ENCODE measurements at regions not wholly inside any gene's neighbourhood (a gene's known extent, or its start where the extent isn't known, plus 50 kb on each side); places are given as distances from the start of the nearest gene placed in this dataset.

DNA sequence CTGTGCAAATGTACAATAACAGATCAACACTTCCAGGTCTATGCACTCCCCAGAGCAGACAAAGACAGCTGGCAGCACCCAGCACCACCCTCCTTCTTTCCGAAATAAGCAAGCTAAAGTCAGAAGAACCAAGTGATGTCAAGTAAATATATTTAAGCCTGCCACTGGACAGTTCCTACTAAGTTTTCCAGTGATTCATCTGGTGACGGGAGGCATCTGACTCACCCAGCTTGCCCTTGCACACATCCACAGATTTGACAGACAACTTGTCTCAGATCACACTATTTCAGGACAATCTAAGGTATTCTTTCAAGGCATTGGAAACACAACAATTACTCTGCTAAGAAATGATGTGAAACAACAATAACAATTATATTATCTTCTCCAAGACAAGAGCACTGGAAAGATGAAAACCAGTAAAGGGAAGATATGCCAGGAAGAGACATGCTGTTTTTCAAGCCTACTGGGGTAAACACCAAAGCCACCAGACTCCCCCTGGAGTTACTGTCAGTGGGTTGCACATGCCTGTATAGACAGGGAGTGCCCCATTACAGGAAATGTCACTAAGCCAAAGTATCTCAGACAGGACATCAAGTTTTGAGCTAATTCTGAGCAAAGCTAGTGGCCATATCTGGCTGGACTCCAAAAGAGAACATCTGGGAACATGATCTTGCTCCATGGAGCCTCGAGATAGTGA is 287.9 kb upstream of the KLHL29 start:
- DNase-seq (ENCODE audit: low read depth in 2 of 2, low spot score in 1 of 2): no peak

DNA sequence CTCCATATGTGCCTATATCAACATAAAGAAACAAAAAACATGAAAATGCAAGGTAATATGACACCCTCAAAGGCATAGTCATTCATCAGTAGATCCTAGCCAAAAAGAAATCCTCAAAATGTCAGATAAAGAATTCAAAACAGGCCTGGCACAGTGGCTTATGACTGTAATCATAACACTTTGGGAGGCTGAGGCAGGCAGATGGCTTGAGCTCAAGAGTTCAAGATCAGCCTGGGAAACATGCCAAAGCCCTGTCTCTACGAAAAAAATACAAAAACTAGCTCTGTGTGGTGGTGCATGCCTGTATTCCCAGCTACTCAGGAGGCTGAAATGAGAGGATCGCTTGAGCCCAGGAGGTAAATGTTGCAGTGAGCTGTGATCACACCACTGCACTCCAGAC is 284.6 kb upstream of the KLHL29 start:
- no peak for DNase-seq (ENCODE audit: low read depth in 2 of 2, low spot score in 1 of 2)

DNA sequence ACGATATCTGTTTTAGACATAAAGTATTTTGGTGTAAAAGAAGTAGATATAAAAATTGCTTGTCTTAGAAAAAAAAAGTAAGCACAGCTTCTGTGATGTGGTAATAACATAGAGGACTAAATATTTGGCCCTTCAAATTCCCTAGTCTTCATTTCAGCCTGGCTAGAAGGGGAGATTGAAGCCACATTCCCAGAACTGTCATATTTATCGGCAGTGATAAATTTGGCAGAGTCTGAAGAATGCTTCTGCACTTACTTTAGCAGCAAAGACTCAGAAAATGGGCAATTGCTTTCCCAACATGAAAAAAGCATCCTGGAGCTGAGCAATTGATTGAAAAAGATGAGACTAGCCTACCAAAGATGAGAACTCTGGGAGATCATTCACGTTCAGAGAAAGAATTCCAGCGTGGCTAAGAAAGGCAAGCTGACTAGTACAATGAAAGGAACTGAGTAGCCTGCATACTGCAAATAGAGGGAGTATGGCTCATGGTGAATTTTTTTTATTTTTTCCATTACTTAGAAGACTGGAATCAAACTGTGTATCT is 278.7 kb upstream of the KLHL29 start:
- no peak for DNase-seq (ENCODE audit: low read depth in 2 of 2, low spot score in 1 of 2)

DNA sequence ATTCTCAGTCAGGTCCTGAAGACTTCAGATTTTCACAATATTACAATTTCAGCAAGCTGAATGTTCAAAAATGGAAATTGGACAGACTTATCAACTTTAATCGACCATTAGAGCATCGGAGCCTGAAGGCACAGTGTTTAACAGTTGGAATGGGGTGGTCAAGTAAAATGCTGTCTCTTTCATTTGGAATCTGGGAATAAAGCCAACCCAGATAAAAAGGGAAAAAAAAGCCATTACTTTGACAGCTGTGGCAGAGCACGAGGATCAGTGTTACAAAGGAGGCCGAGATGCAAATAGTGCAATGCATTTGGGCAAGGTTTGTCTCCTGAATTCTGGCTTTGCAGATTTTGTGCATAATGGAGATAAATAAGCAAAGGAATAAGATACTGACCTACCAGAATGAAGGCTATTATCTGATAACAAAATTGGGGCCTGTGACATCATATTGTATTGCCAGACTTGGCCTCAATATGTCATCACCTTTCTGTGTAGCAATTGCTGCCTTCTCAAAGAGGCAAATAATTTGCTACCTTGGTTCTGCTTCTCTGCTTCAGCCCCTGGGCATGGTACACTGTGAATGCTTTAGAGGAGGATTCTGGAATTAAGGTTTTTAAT is 277.5 kb upstream of the KLHL29 start:
- DNase-seq (ENCODE audit: low read depth in 2 of 2, low spot score in 1 of 2): no peak

DNA sequence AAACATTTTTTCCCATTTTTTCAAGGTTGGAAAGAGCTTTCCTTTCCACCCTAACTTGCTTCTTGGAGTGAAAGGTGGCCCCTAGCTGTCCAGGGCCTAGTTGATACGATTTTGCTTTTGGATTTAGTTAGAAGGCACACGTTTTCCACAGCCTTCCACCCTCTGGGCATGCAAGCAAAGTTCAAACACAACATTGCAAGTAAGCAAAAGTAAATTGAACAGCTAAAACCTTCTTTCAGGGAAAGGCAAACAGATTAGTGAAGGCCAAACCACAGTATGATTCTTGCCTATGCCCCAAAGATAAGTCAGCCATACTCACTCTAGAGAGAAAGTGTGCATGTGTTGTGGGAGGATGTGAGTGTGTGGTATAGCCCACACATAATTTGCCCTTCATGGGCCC is 273.7 kb upstream of the KLHL29 start:
- no peak for DNase-seq (ENCODE audit: low read depth in 2 of 2, low spot score in 1 of 2)

DNA sequence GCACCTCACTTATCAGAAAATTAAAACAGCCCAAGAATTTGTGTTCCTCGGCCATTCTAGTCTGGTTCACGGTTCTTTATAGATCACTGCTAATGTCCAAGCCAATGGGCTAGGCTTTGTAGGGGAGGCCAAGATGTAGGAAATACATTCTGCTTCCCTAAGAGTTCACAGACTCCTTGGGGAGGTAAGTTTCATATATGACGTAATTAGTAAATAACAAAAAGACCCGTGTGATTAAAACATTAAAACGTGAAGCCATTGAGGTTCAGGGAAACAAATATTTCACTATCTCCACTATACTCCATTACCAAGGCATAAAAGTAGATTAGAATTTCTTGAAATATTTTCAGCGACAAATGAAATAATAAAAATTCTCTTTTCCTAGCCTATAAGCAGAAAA is 272.5 kb upstream of the KLHL29 start:
- no peak for DNase-seq (ENCODE audit: low read depth in 2 of 2, low spot score in 1 of 2)

DNA sequence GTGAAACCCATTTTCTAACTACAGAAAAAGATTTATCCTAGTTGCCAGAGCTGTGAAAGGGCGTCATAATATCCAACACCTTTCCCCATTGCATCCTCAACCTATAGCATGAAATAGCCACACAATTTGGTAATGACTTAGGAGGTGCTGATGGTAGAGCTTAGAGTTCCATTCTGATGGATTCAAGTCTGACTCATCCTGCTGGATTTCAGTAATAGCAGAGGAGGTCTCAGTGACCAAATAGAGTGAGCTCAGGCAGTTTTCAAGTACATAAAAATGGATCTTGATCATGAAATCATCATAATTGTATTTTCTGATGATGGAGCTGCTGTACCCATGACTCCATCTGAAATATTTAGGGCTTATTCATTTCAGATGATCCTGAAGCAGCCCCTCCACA is 270.7 kb upstream of the KLHL29 start:
- no peak for DNase-seq (ENCODE audit: low read depth in 2 of 2, low spot score in 1 of 2)

DNA sequence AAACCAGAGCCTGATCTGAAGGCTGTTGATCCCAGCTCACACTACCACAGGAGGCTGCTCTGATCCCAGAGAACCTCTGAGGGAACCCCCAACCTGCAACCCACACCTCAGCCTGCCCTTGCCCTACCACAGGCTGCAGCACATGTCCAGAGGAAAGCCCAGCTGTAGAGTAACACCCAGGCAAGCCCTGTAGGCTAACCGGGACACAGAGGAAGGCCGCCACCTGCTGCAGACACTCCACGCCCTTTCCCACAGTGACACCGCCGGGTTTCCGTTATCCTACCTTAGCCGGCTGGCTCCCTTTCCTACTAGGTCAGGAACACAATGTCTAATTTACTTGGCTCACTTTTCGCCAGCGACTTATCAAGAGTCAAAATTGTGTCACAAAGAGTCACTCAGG is 266.7 kb upstream of the KLHL29 start:
- no peak for DNase-seq (ENCODE audit: low read depth in 2 of 2, low spot score in 1 of 2)

DNA sequence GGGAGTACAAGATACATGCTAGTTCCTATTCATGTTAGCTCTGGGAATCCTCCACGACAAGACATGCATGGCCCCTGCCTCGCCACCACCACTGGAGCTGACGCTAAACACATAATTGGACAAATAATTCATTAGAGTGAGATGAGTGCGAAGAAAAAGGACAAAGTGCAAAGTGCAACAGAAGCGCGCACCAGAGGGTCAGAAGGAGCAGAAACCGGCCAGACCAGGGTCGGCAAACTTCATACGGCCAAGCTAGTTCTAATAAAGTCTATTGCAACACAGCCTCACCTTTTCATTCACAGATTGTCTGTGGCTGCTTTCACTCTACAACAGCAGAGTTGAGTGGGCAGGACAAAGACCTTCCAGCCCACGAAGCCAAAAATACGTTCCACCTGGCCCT is 266.1 kb upstream of the KLHL29 start:
- no peak for DNase-seq (ENCODE audit: low read depth in 2 of 2, low spot score in 1 of 2)

DNA sequence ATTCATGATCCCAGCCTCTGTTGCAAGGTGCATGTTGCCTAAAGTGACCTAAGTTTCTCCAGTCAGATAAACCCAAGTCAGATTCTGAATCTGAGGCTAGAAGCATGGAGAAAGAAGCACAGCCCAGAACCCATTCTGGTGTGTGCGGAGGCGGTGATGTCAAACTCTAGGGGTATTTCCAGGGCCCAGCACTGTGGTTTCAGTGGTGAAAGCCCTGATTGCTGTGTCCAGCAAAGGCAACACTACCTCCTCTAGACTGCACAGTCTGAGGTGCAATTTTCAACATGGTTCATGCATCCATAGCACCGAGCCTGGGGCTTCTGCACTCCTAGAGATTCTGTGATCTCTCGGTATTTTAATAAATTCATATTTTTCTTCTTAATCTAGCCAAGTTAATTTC is 264.8 kb upstream of the KLHL29 start:
- DNase-seq (ENCODE audit: low read depth in 2 of 2, low spot score in 1 of 2): no peak

DNA sequence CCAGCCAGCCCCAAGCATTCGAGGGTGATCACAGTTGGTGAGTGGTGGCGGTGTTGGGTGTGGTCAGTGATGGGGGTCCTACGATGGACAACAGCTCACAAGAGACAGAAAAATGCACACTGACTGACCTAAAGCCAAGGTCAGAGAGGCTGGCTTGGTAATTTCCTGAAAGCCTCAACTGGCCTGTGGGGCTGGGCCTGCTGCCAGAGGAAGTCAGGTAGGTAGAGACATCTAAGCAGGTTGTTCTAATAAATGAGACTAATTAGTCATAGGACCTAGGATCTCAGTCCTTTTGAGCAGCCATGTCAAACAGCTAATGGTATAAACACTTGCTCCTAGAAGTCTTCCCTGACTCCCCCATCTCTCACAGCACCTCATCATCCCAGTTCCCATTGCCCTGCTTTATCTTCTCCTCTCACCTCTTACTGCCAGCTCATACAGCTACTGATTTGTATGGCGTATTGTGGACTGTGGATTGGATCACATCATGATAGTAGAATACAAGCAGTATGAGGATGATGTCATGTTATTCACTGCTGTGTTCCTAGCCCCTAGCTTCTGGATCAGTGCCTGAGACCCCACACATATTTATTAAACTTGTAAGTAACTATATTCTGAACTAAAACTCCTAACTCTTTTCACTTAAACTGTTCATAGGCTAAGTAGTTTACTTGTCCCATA is 262.9 kb upstream of the KLHL29 start:
- no peak for DNase-seq (ENCODE audit: low read depth in 2 of 2, low spot score in 1 of 2)

DNA sequence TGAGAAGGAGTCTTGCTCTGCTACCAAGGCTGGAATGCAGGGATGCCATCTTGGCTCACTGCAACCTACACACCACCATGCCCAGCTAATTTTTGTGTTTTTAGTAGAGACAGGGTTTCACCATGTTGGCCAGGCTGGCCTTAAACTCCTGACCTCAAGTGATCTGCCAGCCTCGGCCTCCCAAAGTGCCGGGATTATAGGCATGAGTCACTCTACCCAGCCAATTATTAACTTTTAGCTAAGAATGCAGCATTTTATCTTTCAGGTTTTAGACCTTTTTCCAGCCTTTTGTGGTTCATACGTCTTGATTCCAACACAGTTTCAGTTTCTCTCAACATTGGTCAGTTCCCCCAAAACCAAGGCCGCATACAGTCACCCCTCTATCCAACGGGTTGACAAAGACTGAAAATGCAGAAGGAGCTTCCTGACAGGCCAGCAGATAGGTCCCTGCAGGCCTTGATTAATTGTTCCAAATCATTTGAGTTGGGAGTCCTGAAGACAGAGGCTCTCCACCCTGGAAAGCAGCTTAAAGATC is 262.2 kb upstream of the KLHL29 start:
- no peak for DNase-seq (ENCODE audit: low read depth in 2 of 2, low spot score in 1 of 2)

DNA sequence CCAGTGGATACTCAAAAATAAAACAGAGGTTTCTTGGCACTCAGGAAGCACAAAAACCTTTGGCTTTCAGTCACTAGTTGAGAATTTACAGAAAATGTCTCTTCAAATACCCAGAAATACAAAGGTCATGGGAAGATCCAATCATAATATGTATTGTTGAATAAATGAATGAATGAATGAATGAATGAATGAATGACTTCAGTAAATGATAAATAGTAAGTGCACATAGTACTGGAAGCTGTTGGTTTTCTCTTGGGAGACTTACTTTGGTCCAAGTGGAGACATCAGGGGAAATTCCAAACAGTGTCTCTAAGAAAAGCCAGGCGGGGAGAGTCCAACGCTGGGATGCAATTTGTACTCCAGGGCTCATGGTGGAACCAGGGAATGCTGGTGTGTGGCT is 261.3 kb upstream of the KLHL29 start:
- no peak for DNase-seq (ENCODE audit: low read depth in 2 of 2, low spot score in 1 of 2)

DNA sequence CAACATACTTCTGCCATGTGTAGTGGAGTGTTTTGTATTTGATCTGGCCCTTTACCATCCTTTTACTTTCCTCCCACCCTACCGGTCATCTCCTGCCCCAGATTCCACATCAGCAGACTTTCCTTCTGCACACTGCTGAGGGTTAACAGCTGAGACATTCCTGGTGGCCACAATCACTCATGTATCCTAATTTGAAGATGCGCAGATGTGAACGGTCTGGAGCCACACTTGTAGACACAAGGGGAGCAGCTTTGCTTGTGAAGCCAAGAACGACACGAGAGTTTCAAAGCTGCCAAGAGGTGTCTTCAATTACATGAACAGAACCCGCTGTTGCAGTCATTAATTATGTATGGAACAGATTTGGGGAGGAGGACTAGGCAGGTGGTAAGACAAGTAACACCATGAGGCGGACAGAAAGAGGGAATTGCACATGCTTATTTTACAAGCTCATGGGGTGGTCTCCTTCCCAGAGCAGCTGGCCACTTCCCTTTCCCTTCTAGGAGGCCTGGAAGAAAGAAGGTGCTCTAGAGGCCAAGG is 260.7 kb upstream of the KLHL29 start:
- DNase-seq (ENCODE audit: low read depth in 2 of 2, low spot score in 1 of 2): no peak

DNA sequence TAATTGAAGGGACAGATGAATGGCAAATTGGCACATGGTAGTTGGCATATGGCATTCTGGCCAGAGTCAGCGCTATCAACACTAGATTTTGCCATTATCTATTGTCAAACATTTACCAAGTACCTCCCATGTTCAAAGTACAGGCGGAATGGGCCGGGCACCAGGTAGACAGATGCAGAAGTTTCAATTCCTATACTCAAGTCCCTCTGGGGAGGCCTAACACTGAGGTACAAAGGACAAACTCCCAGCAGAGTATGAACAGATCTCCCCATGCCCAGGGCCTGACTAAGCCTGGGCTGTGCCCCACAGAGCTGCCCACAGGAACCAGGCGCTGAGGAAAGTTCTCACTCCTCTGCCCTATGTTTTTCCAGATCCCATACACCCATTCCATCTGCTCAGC is 257.5 kb upstream of the KLHL29 start:
- no peak for DNase-seq (ENCODE audit: low read depth in 2 of 2, low spot score in 1 of 2)

DNA sequence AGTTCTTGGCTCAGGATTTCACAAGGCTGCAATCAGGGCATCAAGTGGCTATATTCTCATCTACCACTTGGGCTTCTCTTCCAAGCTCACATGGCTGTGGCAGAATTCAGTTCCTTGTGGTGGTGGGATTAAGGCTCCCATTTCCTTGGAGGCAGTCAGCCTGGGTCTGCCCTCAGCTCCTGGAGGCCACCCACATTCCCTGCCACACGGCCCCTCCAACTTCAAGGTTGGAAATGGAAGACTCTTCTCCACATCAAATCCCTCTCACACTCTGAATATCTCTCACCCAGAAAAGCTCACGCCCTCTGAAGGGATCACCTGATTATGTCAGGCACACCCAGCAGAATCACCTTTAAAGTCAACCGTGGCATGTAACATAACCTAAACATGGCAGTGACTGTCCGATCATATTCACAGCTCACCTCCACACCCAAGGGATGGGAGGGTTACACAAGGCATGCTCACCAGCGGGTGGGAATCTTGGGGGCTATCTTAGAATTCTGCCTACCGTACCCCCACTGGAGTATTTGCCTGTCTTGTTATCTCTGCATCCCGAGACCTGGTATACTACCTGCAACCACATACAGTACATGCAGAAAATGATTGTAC is 256.2 kb upstream of the KLHL29 start:
- DNase-seq (ENCODE audit: low read depth in 2 of 2, low spot score in 1 of 2): no peak

DNA sequence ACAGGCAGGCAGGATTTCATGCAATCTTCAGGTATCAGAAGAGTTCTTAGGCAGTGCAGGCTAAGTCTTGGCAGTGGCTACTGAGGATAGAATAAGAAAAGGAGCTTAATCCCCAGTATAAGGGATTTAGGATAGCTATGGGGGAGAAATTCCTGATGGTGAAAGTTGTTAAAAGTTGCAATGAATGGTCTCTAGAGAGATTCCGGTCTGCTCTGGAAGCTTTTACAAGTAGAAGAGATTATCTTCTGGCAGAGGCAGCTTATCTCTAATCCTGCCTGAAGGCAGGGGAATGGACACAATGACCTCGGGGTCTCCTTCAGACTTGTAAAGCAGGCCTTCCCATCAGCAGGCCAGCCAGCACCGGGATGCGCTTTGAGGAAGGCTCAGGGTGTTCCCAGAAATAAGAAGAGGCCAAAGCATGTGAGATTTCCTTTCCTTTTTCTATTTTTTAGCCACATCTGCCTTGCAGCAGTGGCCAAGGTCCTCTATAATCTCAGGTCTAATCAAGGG is 253.9 kb upstream of the KLHL29 start:
- no peak for DNase-seq (ENCODE audit: low read depth in 2 of 2, low spot score in 1 of 2)

DNA sequence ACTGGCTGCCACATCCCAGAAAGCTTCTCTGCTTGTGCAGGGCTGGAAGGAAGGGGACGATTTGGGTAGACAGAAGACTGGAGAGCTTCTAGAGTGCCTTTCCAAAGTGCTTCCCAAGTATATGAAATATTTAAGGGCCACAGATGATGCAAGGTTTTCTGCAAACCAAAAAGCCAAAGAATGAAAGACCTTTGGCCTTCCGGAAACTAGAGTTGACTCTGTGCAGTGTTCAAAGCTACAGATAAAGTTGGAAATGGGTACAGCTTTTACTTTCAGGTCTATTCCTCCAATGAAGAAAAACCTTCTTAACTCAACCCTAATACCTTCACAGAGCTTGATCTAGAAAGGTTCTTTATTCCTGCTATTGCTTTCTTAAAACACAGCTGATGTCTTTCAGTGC is 253.0 kb upstream of the KLHL29 start:
- DNase-seq (ENCODE audit: low read depth in 2 of 2, low spot score in 1 of 2): no peak

DNA sequence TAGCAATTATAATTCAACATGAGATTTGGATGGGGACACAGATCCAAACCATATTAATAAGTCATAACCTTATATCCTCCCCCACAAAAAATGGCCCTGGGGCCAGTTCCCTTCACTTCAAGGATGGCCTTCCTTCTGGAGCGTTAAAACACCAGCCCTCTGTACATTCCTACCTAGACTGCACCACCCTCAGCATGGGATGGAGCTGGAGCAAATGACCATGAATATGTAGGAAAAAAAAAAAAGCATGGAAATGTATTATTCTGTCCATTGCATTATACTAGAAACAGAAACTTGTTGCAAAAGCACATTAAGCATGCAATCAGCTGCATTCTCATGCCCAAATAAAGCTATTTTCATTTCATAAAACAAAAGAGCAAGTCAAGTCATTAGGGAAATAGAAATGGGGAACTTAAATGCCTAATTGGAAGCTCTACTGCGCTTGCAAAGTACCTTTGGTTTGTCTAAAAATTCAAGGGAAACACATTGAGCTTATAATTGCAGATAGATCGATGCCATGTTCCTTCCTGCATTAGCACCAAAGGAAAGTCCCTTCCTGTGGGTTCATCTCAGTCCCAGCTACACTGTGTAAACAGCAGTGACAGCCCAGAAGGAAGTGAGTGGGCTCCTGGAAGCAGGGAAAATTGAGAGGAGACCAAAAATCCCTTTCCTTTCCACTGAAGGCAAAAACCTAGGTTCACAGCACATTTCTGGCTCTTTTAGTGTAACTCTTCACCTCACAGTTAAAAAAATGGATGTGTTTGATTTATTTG is 252.0 kb upstream of the KLHL29 start:
- DNase-seq (ENCODE audit: low read depth in 2 of 2, low spot score in 1 of 2): no peak

DNA sequence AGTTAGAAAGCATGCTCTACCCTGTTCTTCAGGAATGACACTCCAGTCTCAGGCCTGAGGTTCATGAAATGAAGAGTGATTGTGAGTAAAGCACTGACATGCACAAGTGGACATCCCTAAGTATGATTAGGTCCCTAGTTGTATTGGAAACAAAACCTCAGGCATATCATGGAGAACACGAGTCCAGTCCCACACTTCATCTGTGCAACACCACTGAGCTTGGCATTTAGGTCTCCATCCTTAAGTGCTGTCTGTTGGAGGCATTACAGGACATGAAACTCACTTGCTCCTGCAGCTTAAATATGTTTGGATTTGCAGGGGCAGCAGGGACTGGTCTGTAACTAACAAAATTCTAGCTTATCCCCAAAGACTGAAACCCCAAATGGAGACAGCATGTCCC is 250.3 kb upstream of the KLHL29 start:
- no peak for DNase-seq (ENCODE audit: low read depth in 2 of 2, low spot score in 1 of 2)
